ENCODE measurements at regions not wholly inside any gene's neighbourhood (a gene's known extent, or its start where the extent isn't known, plus 50 kb on each side); places are given as distances from the start of the nearest gene placed in this dataset.

DNA sequence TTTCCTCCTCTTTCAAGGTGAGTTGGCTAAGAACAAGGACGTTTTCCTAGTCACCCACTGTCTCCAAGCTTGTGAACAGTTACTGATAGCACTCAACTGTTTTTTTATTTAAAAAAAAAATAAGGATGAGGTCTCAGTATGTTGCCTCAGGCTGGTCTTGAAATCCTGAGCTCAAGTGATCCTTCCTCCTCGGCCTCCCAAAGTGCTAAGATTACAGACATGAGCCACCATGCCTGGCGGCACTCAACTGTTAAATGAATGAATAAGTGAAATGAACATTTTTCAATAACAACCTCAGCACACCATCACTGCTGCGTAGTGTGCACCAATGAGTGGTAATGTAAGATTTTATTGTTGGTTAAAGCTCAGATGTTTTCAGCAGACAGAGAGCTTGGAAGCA is 214.1 kb upstream of the NRIP1 start:
- no peak overlapping the region for H3K4me3 ChIP-seq (ENCODE audit: low read length)
- no peak for DNase-seq (ENCODE audit: low read depth)
- no peak for TF ChIP-seq CTCF (conservative IDR thresholded peaks at IDR 0.05; ENCODE audit: low read depth, low read length)

GRCh38 chr21:15279482-15279881 is 214.7 kb upstream of the NRIP1 start:
- DNase-seq (ENCODE audit: low read depth), result no peak
- no peak for TF ChIP-seq CTCF (conservative IDR thresholded peaks at IDR 0.05; ENCODE audit: low read depth, low read length)
- no peak overlapping the region for H3K4me3 ChIP-seq (ENCODE audit: low read length)

DNA sequence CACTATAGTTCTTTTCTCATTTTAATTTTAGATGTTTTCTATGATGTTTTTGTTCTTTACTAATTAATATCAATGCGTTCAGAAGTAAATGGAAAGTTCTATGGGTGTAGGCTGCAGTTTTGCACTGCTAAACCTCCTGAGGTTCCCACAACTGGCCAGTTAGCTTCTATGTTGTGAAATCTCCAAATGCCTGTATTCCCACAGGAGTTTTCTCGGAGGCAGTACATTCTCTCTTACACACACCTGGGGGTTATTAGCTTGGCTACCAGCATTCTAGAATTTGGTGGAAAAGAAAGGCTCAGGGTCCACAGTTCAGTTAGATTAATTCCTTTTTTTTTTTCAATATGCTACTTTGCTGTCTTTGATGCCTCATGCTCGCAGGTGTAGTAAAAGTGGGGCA is 216.9 kb upstream of the NRIP1 start:
- no peak for DNase-seq (ENCODE audit: low read depth)
- TF ChIP-seq CTCF (conservative IDR thresholded peaks at IDR 0.05; ENCODE audit: low read depth, low read length), result no peak
- H3K4me3 ChIP-seq (ENCODE audit: low read length), result no peak overlapping the region

GRCh38 chr21:15282665-15283064 is 217.9 kb upstream of the NRIP1 start:
- no peak overlapping the region for H3K4me3 ChIP-seq (ENCODE audit: low read length)
- DNase-seq (ENCODE audit: low read depth), result no peak
- TF ChIP-seq CTCF (conservative IDR thresholded peaks at IDR 0.05; ENCODE audit: low read depth, low read length), result no peak

DNA sequence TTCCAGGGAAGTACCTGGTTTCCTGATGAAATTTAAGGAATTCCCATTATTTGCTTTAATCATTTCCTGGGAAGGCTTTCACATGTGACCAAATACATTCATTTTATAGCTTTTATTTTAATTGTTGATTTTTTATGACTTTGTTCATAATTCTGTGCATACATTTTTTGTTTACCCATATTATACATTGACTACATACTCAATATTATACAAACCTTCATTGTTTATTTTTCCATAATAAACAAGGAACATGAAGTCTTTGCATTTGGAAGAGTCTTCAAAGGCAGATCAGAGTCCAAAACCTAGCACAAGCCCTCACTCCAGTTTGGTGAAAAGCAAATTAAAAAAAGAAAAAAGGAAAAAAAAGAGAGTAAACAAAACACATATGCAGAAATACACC is 218.3 kb upstream of the NRIP1 start:
- no peak for TF ChIP-seq CTCF (conservative IDR thresholded peaks at IDR 0.05; ENCODE audit: low read depth, low read length)
- no peak overlapping the region for H3K4me3 ChIP-seq (ENCODE audit: low read length)
- DNase-seq (ENCODE audit: low read depth), result no peak

DNA sequence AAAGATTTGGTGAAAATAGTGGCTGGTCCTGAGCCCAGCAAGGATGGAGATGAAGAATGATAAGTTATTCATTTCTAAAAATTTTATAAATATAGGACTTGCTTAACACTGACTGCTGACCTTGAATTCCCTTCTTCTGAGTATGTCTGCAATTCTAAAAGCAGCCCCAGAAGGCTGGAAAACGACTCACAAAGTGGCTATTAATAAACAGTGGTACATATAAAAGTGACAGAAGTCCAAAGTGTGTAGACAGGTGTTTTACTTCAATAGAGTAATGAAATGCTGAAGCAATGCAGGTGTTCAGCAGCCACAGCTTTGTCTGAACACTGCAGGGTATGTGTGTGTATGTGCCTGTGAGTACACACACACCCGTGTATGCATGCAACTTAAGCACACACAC is 219.0 kb upstream of the NRIP1 start:
- no peak overlapping the region for H3K4me3 ChIP-seq (ENCODE audit: low read length)
- no peak for DNase-seq (ENCODE audit: low read depth)
- TF ChIP-seq CTCF (conservative IDR thresholded peaks at IDR 0.05; ENCODE audit: low read depth, low read length), result no peak

DNA sequence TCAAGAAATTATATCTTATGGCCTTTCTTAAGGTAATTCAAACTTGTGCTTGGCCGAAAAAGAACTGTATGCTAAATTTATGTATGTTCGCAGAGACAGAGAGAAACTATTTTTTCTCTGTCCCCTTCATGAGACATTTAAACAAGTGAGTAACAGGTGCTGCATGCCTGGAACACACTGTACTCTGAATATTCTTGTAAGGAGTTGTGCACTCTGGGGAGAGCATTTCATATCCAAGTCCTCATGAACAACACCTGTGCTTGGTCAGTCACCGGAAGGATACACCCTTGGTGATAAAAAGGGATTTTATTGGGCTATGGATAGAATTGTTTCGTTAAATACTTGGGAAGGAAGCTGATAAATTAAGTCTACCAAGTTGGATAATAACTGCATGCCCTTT is 220.8 kb upstream of the NRIP1 start:
- DNase-seq (ENCODE audit: low read depth), result no peak
- no peak overlapping the region for H3K4me3 ChIP-seq (ENCODE audit: low read length)
- TF ChIP-seq CTCF (conservative IDR thresholded peaks at IDR 0.05; ENCODE audit: low read depth, low read length), result no peak

Measured in retinal pigment epithelial cell (primary cell).